A549 (cell line): ENCODE measurements at regions not wholly inside any gene's neighbourhood (a gene's known extent, or its start where the extent isn't known, plus 50 kb on each side); places are given as distances from the start of the nearest gene placed in this dataset.

Experiments used
- ATAC-seq, 2 experiments: fragments of 200-7000 bp in 1 of 2; fragments of >200 bp in 1 of 2; cut with Nextera tagmentation in 1 of 2; cut with Tn5 transposase in 1 of 2; 3 replicates each; pipeline versions ENCODE4 v1.8.0 to v1.9.1; 2018 to 2020; ENCODE audit warnings: mild to moderate bottlenecking in 1 of 2, moderate library complexity in 1 of 2
- CTCF ChIA-PET: fragments of 300-600 bp; sonication (Branson Sonifier 250); formaldehyde crosslinking; extraction: SDS; loops from one replicate; lab custom pipeline; 2021; ENCODE audit warnings: antibody characterized with exemption, inconsistent platforms; lab: Yijun Ruan, JAX
- POLR2A ChIA-PET: fragments of 350-600 bp; formaldehyde crosslinking; extraction: SDS; loops from one replicate; lab custom pipeline; 2021; ENCODE audit warnings: antibody characterized with exemption, inconsistent platforms; lab: Yijun Ruan, JAX
- DNase-seq, 2 experiments: peaks; one replicate each; pipeline versions ENCODE4 v3.0.0 to v3.0.0-alpha.2; 2011 to 2016; ENCODE audit warnings: low read depth in 1 of 2, low spot score in 1 of 2
- FAIRE-seq: peaks from 2 replicates; lab custom pipeline; 2011; peaks lifted over from hg19 to GRCh38; lab: Jason Lieb, UNC
- H3K27ac ChIP-seq, 2 experiments: fragments of >200 bp; sonication (Bioruptor Twin); formaldehyde crosslinking; 3 replicates each; pipeline ENCODE4 v1.5.1; 2016 to 2017
- H3K4me1 ChIP-seq: fragments of >200 bp; sonication (Bioruptor Twin); formaldehyde crosslinking; 3 replicates; pipeline ENCODE4 v1.6.1; 2016
- H3K4me2 ChIP-seq: fragments of >200 bp; sonication (Bioruptor Twin); formaldehyde crosslinking; 3 replicates; pipeline ENCODE4 v1.6.1; 2016
- H3K4me3 ChIP-seq: fragments of >200 bp; sonication (Bioruptor Twin); formaldehyde crosslinking; 3 replicates; pipeline ENCODE4 v1.5.1; 2016
- H3K9me3 ChIP-seq: fragments of >200 bp; sonication (Bioruptor Twin); formaldehyde crosslinking; 3 replicates; pipeline ENCODE4 v1.6.1; 2016
- BHLHE40 ChIP-seq: IDR thresholded peaks from 2 replicates; pipeline ENCODE4 v1.6.1; 2012; ENCODE audit warnings: low read depth, low read length, inconsistent platforms
- CTCF ChIP-seq: fragments of >200 bp; sonication (Bioruptor Twin); formaldehyde crosslinking; IDR thresholded peaks from 3 replicates; pipeline ENCODE4 v1.5.1; 2016
- E2F6 ChIP-seq: IDR thresholded peaks from 2 replicates; pipeline ENCODE4 v1.6.1; 2012; ENCODE audit warnings: low read depth, borderline replicate concordance
- FOSL2 ChIP-seq, 2 experiments: fragments of 450-650 bp in 1 of 2; fragments of >200 bp in 1 of 2; sonication (Bioruptor Twin) in 1 of 2; formaldehyde crosslinking; IDR thresholded peaks; 2 replicates each; pipeline versions ENCODE4 v1.5.0 to v1.6.1; 2016 to 2020; ENCODE audit warnings: mild to moderate bottlenecking in 1 of 2, moderate library complexity in 1 of 2
- HOXB13 ChIP-seq: fragments of 250-450 bp; sonication (Bioruptor Pico); IDR thresholded peaks from 2 replicates; pipeline ENCODE4 v1.5.0; 2020; ENCODE audit warnings: low read depth, mild to moderate bottlenecking, moderate library complexity
- JUN ChIP-seq, 2 experiments: fragments of >200 bp; sonication (Bioruptor Twin); formaldehyde crosslinking; IDR thresholded peaks; 2 replicates in 1 of 2; 3 replicates in 1 of 2; pipeline ENCODE4 v1.6.1; 2016 to 2017
- NFE2L2 ChIP-seq: fragments of 150-350 bp; conservative IDR thresholded peaks from 2 replicates; pipeline ENCODE4 v1.6.1; 2014; ENCODE audit warnings: low read length
- RAD21 ChIP-seq, 2 experiments: fragments of >200 bp in 1 of 2; sonication (Bioruptor Twin) in 1 of 2; formaldehyde crosslinking in 1 of 2; IDR thresholded peaks in 1 of 2; conservative IDR thresholded peaks in 1 of 2; 2 replicates in 1 of 2; 3 replicates in 1 of 2; pipeline ENCODE4 v1.6.1; 2012 to 2018; ENCODE audit warnings: inconsistent platforms in 1 of 2
- REST ChIP-seq: fragments of 200-600 bp; sonication (generic); IDR thresholded peaks from 2 replicates; pipeline ENCODE4 v1.6.1; 2016; ENCODE audit warnings: antibody characterized with exemption, mild to moderate bottlenecking, moderate library complexity
- RNF2 ChIP-seq: fragments of 200-600 bp; sonication (generic); IDR thresholded peaks from 2 replicates; pipeline ENCODE4 v1.6.1; 2016; ENCODE audit warnings: low read depth, mild to moderate bottlenecking, antibody characterized with exemption, moderate library complexity, borderline replicate concordance
- TP53 ChIP-seq: fragments of 250-450 bp; sonication (Bioruptor Pico); IDR thresholded peaks from 2 replicates; pipeline ENCODE4 v1.5.0; 2021; ENCODE audit warnings: mild to moderate bottlenecking, moderate library complexity
- ZSCAN20 ChIP-seq: fragments of 250-450 bp; sonication (Bioruptor Pico); IDR thresholded peaks from 2 replicates; pipeline ENCODE4 v1.8.0; 2022; ENCODE audit warnings: mild to moderate bottlenecking, moderate library complexity
- WGBS: methylation state at CpG from one replicate; pipeline ENCODE4 v1.1.6; 2017; ENCODE audit errors: missing lambda C conversion rate; 5-methylcytosine and 5-hydroxymethylcytosine counted together
- TF ChIP-seq, protein P1 (sequence below): IDR thresholded peaks from 2 replicates; pipeline ENCODE4 v1.6.1; 2012
- TF ChIP-seq, protein P2 (sequence below): fragments of 150-350 bp; IDR thresholded peaks from 2 replicates; pipeline ENCODE4 v1.6.1; 2014; ENCODE audit warnings: low read depth, mild to moderate bottlenecking, low read length

- WGBS: 43% methylated on average over 9 of the region's 9 CpGs
- DNase-seq (no peak), ATAC-seq (no peak), FAIRE-seq (no peak)
- no peaks in the 10 kb centered on the region for H3K9me3 ChIP-seq
- POLR2A ChIA-PET: no interaction called here
- no peak overlapping the region for H3K4me2 ChIP-seq
- H3K4me1 ChIP-seq: no peaks in the 10 kb centered on the region
- CTCF ChIA-PET: interaction anchor here (0.6 kb wide), 1 partner anchor 475 kb away, joined by 3 read pairs; no protein-coding TSS in a partner anchor
- no peak for TF ChIP-seq RNF2
- no peak for TF ChIP-seq NFE2L2
- no peak for TF ChIP-seq ZSCAN20 (CRISPR knock-in tag)
- no peak for TF ChIP-seq TP53 (CRISPR knock-in tag)
- TF ChIP-seq RAD21 (conservative IDR thresholded peaks at IDR 0.05 in 1 of 2, IDR thresholded peaks at IDR 0.05 in 1 of 2): no peak
- no peak for TF ChIP-seq REST
- TF ChIP-seq, protein P1, sequence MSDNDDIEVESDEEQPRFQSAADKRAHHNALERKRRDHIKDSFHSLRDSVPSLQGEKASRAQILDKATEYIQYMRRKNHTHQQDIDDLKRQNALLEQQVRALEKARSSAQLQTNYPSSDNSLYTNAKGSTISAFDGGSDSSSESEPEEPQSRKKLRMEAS: no peak
- TF ChIP-seq, protein P2, sequence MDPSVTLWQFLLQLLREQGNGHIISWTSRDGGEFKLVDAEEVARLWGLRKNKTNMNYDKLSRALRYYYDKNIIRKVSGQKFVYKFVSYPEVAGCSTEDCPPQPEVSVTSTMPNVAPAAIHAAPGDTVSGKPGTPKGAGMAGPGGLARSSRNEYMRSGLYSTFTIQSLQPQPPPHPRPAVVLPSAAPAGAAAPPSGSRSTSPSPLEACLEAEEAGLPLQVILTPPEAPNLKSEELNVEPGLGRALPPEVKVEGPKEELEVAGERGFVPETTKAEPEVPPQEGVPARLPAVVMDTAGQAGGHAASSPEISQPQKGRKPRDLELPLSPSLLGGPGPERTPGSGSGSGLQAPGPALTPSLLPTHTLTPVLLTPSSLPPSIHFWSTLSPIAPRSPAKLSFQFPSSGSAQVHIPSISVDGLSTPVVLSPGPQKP: no peak
- no peak for TF ChIP-seq JUN (IDR thresholded peaks at IDR 0.05)
- no peak for TF ChIP-seq HOXB13
- no peak for TF ChIP-seq E2F6
- no peak overlapping the region for H3K27ac ChIP-seq
- H3K4me3 ChIP-seq: no peak overlapping the region
Observed at GRCh38 chr17:5800131-5800530, 215.8 kb upstream of the NLRP1 start.

DNA sequence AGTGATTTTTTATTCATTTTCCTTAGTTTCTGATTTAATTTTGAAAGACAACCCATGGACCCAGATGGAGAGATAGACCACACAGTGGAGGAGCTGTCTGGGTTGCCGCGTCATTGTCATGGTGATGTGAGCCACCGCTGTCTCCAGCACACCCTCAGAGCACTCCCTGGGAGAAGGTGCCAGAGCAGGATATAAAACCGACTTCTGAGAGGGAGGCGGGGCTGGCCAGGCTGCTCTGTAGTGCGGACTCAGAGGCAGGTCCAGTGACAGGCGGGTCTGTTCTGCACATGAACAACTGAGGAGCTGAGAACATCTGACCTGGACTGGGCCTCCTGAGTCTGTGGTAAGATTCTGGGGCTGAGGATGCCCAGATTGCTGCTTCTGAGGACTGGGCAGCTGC lies 216.3 kb upstream of the NLRP1 start:
- Histone ChIP-seq H3K4me3 (no peak overlapping the region), H3K27ac (no peak overlapping the region), H3K4me2 (no peak overlapping the region), H3K9me3 (no peaks in the 10 kb centered on the region), H3K4me1 (no peaks in the 10 kb centered on the region)
- no peak for DNase-seq
- no peak for TF ChIP-seq TP53 (CRISPR knock-in tag)
- TF ChIP-seq CTCF: no peak
- TF ChIP-seq BHLHE40: no peak
- no peak for TF ChIP-seq FOSL2 (IDR thresholded peaks at IDR 0.05)
- TF ChIP-seq FOSL2 (CRISPR knock-in tag; IDR thresholded peaks at IDR 0.05): no peak
- TF ChIP-seq RAD21 (conservative IDR thresholded peaks at IDR 0.05 in 1 of 2, IDR thresholded peaks at IDR 0.05 in 1 of 2): no peak
- no peak for TF ChIP-seq NFE2L2
- ChIA-PET POLR2A (no interaction called here), CTCF (interaction anchor here (1.8 kb wide), 1 partner anchor 11 kb away, joined by 5 read pairs; no protein-coding TSS in a partner anchor)
- FAIRE-seq: no peak
- ATAC-seq: no peak
- WGBS: 82% methylated on average over 7 of the region's 7 CpGs
